Endodermal cell (in vitro differentiated cells): ENCODE measurements at regions not wholly inside any gene's neighbourhood (a gene's known extent, or its start where the extent isn't known, plus 50 kb on each side); places are given as distances from the start of the nearest gene placed in this dataset.

Source experiments
- DNase-seq: peaks from one replicate; pipeline ENCODE4 v3.0.0-alpha.2; 2017
- H3K27ac ChIP-seq: 2 replicates; pipeline ENCODE4 v1.5.1; 2013; ENCODE audit warnings: mild to moderate bottlenecking, low read depth, low read length, moderate library complexity
- H3K27me3 ChIP-seq: 2 replicates; pipeline ENCODE4 v1.6.1; 2013; ENCODE audit warnings: mild to moderate bottlenecking, low read length, moderate library complexity; ENCODE audit not compliant: insufficient read depth, control insufficient read depth, poor library complexity, severe bottlenecking
- H3K36me3 ChIP-seq: 2 replicates; pipeline ENCODE4 v1.7.0; 2013; ENCODE audit warnings: mild to moderate bottlenecking, low read length, moderate library complexity; ENCODE audit not compliant: control insufficient read depth, insufficient read depth
- H3K4me1 ChIP-seq: one replicate; pipeline ENCODE4 v1.7.0; 2013; ENCODE audit warnings: low read length; ENCODE audit not compliant: control insufficient read depth, insufficient read depth
- H3K4me3 ChIP-seq: 2 replicates; pipeline ENCODE4 v1.5.1; 2013; ENCODE audit warnings: mild to moderate bottlenecking, low read length, moderate library complexity
- H3K9ac ChIP-seq: 2 replicates; pipeline ENCODE4 v1.6.1; 2013; ENCODE audit warnings: mild to moderate bottlenecking, low read length, moderate library complexity; ENCODE audit not compliant: poor library complexity, severe bottlenecking; ENCODE audit errors: extremely low read depth
- H3K9me3 ChIP-seq: 2 replicates; pipeline ENCODE4 v1.6.1; 2013; ENCODE audit warnings: mild to moderate bottlenecking, low read length, moderate library complexity; ENCODE audit not compliant: control insufficient read depth
- H3K27ac Mint-ChIP-seq: 2 replicates; pipeline ENCODE4 v1.8.0; 2020; ENCODE audit warnings: mixed read lengths
- H3K27me3 Mint-ChIP-seq: 2 replicates; pipeline ENCODE4 v1.8.0; 2021; ENCODE audit warnings: mild to moderate bottlenecking, mixed read lengths; ENCODE audit not compliant: insufficient read depth
- H3K36me3 Mint-ChIP-seq: 2 replicates; pipeline ENCODE4 v1.8.0; 2020; ENCODE audit warnings: low read depth, mixed read lengths
- H3K4me1 Mint-ChIP-seq: 2 replicates; pipeline ENCODE4 v1.8.0; 2020; ENCODE audit warnings: mixed read lengths
- H3K4me3 Mint-ChIP-seq: 2 replicates; pipeline ENCODE4 v1.8.0; 2020; ENCODE audit warnings: mild to moderate bottlenecking, moderate library complexity, mixed read lengths
- H3K9me3 Mint-ChIP-seq: 2 replicates; pipeline ENCODE4 v1.8.0; 2020; ENCODE audit warnings: mild to moderate bottlenecking, mixed read lengths
- WGBS, 2 experiments: methylation state at CpG; one replicate each; pipeline versions ENCODE4 v1.1.5 to v1.1.7; 2013; ENCODE audit warnings: missing lambda C conversion rate in 2 of 2, mixed read lengths in 1 of 2; ENCODE audit not compliant: insufficient coverage in 1 of 2, insufficient read length in 1 of 2; 5-methylcytosine and 5-hydroxymethylcytosine counted together
- TF ChIP-seq, protein P1 (sequence below): fragments of 200-600 bp; sonication (generic); conservative IDR thresholded peaks from 2 replicates; pipeline ENCODE4 v1.5.0; 2021; ENCODE audit warnings: antibody characterized with exemption, mild to moderate bottlenecking

- Histone ChIP-seq H3K4me3 (no peak overlapping the region), H3K36me3 (no peaks in the 10 kb centered on the region), H3K9ac (no peak overlapping the region), H3K4me1 (no peaks in the 10 kb centered on the region), H3K27me3 (no peaks in the 10 kb centered on the region), H3K9me3 (no peaks in the 10 kb centered on the region), H3K27ac (no peak overlapping the region)
- 90 to 92% methylated on average over 10 to 17 of the region's 17 CpGs for WGBS, 2 experiments
- DNase-seq: peak; percentile 26
- Mint-ChIP-seq H3K27me3 (peaks cover 1% of the 10 kb centered on the region), H3K4me1 (no peaks in the 10 kb centered on the region), H3K4me3 (no peak overlapping the region), H3K9me3 (peaks cover 12% of the 10 kb centered on the region), H3K27ac (no peak overlapping the region), H3K36me3 (no peaks in the 10 kb centered on the region)
- TF ChIP-seq, protein P1, sequence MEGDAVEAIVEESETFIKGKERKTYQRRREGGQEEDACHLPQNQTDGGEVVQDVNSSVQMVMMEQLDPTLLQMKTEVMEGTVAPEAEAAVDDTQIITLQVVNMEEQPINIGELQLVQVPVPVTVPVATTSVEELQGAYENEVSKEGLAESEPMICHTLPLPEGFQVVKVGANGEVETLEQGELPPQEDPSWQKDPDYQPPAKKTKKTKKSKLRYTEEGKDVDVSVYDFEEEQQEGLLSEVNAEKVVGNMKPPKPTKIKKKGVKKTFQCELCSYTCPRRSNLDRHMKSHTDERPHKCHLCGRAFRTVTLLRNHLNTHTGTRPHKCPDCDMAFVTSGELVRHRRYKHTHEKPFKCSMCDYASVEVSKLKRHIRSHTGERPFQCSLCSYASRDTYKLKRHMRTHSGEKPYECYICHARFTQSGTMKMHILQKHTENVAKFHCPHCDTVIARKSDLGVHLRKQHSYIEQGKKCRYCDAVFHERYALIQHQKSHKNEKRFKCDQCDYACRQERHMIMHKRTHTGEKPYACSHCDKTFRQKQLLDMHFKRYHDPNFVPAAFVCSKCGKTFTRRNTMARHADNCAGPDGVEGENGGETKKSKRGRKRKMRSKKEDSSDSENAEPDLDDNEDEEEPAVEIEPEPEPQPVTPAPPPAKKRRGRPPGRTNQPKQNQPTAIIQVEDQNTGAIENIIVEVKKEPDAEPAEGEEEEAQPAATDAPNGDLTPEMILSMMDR: no peak
These were observed 104.8 kb upstream of the C1orf174 start for GRCh38 chr1:4004635-4005430.

DNA sequence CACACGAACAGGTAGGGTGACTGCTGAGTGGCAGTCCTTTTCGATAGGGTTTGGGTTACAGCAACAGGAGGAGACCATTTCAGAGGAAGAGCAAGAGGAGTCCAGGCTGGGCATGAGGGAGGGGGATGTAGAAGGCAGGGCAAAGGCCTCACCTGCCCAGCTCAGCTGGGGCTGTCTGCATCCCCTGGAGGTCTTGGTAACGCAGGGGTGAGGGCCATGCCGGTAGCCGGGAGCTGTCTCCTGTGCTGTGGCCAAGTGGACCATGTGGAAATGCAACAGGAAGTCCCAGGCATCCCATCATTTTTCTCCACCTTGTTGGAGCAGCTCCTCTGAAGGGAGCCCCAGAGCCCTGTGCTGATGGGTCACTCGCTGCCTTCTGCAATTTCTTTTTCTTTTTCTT is 105.4 kb upstream of the C1orf174 start:
- Mint-ChIP-seq H3K4me3 (no peak overlapping the region), H3K4me1 (no peaks in the 10 kb centered on the region), H3K9me3 (peaks cover 12% of the 10 kb centered on the region), H3K27ac (no peak overlapping the region), H3K36me3 (no peaks in the 10 kb centered on the region), H3K27me3 (peaks cover 1% of the 10 kb centered on the region)
- Histone ChIP-seq H3K4me1 (no peaks in the 10 kb centered on the region), H3K9me3 (no peaks in the 10 kb centered on the region), H3K27me3 (no peaks in the 10 kb centered on the region), H3K9ac (no peak overlapping the region), H3K4me3 (no peak overlapping the region), H3K36me3 (no peaks in the 10 kb centered on the region), H3K27ac (no peak overlapping the region)
- no peak for DNase-seq
- 90 to 100% methylated on average over 4 to 6 of the region's 6 CpGs for whole genome bisulfite sequencing, 2 experiments
- TF ChIP-seq, protein P1: no peak

DNA sequence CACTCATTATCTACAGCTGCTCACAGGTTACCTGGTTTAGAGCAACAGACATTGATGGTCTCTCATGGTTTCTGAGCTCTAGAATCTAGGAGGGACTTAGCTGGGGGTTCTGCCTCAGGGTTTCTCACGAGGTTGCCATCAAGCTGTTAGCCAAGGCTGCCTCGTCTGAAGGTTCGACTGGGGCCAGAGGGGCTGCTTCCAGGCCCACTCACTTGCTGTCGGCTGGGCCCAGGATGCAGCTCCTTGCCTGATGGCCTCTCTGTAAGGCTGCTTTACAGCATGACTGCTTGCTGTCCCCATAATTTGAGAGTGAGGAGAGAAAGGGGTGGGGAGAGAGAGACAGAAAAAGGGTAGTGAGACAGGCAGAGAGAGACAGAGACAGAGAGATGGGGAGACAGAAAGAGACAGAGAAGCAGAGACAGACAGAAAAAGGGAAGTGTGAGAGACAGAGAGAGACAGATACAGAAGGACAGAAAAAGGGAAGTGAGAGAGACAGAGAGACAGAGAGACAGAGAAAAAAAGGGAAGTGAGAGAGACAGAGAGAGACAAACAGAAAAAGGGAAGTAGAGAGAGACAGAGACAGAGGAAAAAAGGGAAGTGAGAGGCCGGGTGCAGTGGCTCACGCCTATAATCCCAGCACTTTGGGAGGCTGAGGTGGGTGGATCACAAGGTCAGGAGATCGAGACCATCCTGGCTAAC is 106.8 kb upstream of the C1orf174 start:
- TF ChIP-seq, protein P1: no peak
- Histone ChIP-seq H3K27me3 (no peaks in the 10 kb centered on the region), H3K9ac (no peak overlapping the region), H3K9me3 (no peaks in the 10 kb centered on the region), H3K27ac (no peak overlapping the region), H3K36me3 (no peaks in the 10 kb centered on the region), H3K4me1 (no peaks in the 10 kb centered on the region), H3K4me3 (no peak overlapping the region)
- H3K27me3 Mint-ChIP-seq: peaks cover 1% of the 10 kb centered on the region
- WGBS, 2 experiments: 76 to 91% methylated on average over 4 to 6 of the region's 7 CpGs
- H3K9me3 Mint-ChIP-seq: peaks cover 12% of the 10 kb centered on the region
- no peaks in the 10 kb centered on the region for H3K36me3 Mint-ChIP-seq
- H3K4me3 Mint-ChIP-seq: no peak overlapping the region
- no peaks in the 10 kb centered on the region for H3K4me1 Mint-ChIP-seq
- DNase-seq: no peak
- H3K27ac Mint-ChIP-seq: no peak overlapping the region
